Mesothelial cell of epicardium (in vitro differentiated cells): ENCODE measurements at regions not wholly inside any gene's neighbourhood (a gene's known extent, or its start where the extent isn't known, plus 50 kb on each side); places are given as distances from the start of the nearest gene placed in this dataset.

Experiments
- DNase-seq, 2 experiments: peaks; one replicate each; pipeline ENCODE4 v3.0.0; 2021; ENCODE audit warnings: low spot score in 2 of 2; ENCODE audit not compliant: unreplicated experiment in 2 of 2
- H3K27ac Mint-ChIP-seq: 2 replicates; pipeline ENCODE4 v1.8.0; 2021; ENCODE audit warnings: mixed read lengths
- H3K27me3 Mint-ChIP-seq: 2 replicates; pipeline ENCODE4 v1.8.0; 2021; ENCODE audit warnings: low read depth, mixed read lengths
- H3K36me3 Mint-ChIP-seq: 2 replicates; pipeline ENCODE4 v1.8.0; 2021; ENCODE audit warnings: mixed read lengths
- H3K4me1 Mint-ChIP-seq: 2 replicates; pipeline ENCODE4 v1.8.0; 2021; ENCODE audit warnings: mixed read lengths
- H3K4me3 Mint-ChIP-seq: 2 replicates; pipeline ENCODE4 v1.8.0; 2021; ENCODE audit warnings: mild to moderate bottlenecking, moderate library complexity, mixed read lengths
- H3K9me3 Mint-ChIP-seq: 2 replicates; pipeline ENCODE4 v1.8.0; 2021; ENCODE audit warnings: mixed read lengths
- TF ChIP-seq, protein P1 (sequence below): fragments of 200-600 bp; sonication (generic); IDR thresholded peaks from one replicate; pipeline ENCODE4 v1.5.0; 2021; ENCODE audit warnings: antibody characterized with exemption; ENCODE audit not compliant: unreplicated experiment

DNA sequence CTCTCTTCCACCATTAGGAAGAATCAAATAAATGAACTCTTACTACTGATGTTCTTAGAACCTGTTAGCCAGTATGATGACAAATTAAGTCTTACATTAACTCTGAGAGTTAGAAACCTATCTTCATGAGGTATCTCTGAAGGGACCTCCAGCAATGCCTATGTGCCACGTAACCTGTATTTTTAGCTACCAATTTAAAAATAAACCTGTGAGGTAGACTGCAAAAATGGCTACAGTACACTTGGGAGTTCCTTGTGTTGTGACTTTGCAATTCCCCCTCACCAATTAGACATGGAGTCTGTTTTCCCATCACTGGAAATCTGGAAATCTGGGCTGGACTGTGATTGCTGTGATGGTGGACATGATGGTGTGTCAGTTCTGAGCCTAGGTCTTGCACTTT is 143.7 kb upstream of the MPHOSPH6 start:
- Mint-ChIP-seq H3K27ac (no peak overlapping the region), H3K9me3 (peaks cover 3% of the 10 kb centered on the region), H3K36me3 (no peaks in the 10 kb centered on the region), H3K4me1 (no peaks in the 10 kb centered on the region), H3K4me3 (no peak overlapping the region), H3K27me3 (peaks cover 8% of the 10 kb centered on the region)
- TF ChIP-seq, protein P1, sequence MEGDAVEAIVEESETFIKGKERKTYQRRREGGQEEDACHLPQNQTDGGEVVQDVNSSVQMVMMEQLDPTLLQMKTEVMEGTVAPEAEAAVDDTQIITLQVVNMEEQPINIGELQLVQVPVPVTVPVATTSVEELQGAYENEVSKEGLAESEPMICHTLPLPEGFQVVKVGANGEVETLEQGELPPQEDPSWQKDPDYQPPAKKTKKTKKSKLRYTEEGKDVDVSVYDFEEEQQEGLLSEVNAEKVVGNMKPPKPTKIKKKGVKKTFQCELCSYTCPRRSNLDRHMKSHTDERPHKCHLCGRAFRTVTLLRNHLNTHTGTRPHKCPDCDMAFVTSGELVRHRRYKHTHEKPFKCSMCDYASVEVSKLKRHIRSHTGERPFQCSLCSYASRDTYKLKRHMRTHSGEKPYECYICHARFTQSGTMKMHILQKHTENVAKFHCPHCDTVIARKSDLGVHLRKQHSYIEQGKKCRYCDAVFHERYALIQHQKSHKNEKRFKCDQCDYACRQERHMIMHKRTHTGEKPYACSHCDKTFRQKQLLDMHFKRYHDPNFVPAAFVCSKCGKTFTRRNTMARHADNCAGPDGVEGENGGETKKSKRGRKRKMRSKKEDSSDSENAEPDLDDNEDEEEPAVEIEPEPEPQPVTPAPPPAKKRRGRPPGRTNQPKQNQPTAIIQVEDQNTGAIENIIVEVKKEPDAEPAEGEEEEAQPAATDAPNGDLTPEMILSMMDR = no peak
- DNase-seq = no peak

DNA sequence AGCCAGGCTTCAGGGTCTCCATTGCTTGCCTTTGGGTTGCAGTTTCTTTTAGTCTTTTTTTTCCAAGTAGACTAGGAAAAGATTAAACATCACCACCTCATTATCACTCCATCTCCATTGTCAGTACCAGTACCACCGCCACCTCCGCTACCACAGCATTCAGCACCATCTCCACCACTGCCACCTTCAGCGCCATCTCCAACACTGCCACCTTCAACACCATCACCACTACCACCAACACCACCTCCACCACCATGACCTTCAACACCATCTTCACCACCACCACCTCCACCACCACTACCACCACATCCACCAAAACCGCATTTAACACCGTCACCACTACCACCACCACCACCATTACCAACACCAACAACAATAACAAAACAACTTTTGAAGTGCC is 141.5 kb upstream of the MPHOSPH6 start:
- peaks cover 3% of the 10 kb centered on the region for H3K9me3 Mint-ChIP-seq
- H3K4me1 Mint-ChIP-seq = no peaks in the 10 kb centered on the region
- no peak overlapping the region for H3K27ac Mint-ChIP-seq
- TF ChIP-seq, protein P1 = no peak
- no peak for DNase-seq
- H3K4me3 Mint-ChIP-seq = no peak overlapping the region
- no peaks in the 10 kb centered on the region for H3K36me3 Mint-ChIP-seq
- H3K27me3 Mint-ChIP-seq = peaks cover 8% of the 10 kb centered on the region

DNA sequence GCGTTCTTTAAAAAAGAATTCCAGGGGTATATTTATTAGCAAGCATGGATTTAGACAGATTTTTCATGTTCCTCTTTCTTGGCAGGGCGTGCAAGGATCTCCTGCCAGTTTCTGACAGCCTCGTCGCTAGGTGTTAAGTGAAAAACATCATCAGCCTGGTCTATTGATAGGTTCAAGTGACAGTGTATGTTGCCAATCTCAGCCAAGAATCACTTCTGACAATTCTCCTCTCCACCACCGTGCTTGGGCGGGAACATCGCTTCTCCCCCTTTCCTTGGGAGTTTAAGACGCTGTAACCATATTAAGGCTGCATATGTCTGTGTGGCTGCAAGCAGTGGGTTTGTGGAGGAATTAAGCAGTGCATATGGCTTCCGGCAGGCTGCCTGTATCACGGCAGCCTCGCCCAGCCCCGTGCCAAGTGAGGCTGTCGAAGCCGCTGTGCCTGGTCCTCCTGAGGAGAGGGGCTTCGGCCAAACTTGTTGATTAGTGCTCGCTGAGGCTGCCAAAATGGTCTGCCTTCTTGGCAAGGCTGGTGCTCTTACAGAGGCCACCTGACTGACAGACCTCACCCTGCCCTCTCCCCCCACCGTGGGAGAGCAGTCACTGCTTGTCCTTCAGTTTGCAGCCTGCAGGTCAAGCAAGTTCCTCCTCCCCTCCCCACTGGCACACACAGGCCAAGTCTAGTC is 132.2 kb upstream of the MPHOSPH6 start:
- no peak for DNase-seq
- TF ChIP-seq, protein P1 = no peak
- H3K27ac Mint-ChIP-seq = no peak overlapping the region
- H3K27me3 Mint-ChIP-seq = peaks cover 29% of the 10 kb centered on the region
- H3K4me1 Mint-ChIP-seq = no peaks in the 10 kb centered on the region
- no peaks in the 10 kb centered on the region for H3K9me3 Mint-ChIP-seq
- H3K36me3 Mint-ChIP-seq = no peaks in the 10 kb centered on the region
- no peak overlapping the region for H3K4me3 Mint-ChIP-seq

DNA sequence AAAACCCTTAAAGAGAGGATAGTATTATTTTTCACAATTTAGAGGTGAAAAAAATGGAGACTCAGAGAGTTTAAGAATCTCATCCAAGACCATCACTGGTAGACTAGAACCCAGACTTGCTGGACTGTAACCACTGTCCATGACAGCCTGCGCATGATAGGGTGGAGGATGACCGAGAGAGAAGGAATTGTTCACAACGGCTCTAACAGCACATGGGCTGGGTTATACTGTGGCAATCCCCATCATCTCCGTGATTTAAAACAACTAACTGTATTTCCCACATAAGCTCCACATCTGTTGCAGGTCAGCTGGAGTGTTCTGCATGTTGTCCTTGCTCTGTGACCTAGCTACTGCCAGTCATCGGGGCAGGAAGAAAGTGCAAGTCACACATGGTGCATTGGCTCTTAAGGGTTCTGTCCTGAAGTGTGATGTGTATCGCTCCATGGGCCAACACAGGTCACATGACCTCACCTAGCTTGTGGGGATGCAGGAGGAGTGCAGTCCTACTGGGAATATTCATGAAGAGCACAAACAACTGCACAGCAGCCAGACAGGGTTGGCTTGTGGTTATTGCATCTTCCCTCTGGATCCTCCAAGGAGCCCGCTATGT is 131.2 kb upstream of the MPHOSPH6 start:
- H3K9me3 Mint-ChIP-seq = no peaks in the 10 kb centered on the region

DNA sequence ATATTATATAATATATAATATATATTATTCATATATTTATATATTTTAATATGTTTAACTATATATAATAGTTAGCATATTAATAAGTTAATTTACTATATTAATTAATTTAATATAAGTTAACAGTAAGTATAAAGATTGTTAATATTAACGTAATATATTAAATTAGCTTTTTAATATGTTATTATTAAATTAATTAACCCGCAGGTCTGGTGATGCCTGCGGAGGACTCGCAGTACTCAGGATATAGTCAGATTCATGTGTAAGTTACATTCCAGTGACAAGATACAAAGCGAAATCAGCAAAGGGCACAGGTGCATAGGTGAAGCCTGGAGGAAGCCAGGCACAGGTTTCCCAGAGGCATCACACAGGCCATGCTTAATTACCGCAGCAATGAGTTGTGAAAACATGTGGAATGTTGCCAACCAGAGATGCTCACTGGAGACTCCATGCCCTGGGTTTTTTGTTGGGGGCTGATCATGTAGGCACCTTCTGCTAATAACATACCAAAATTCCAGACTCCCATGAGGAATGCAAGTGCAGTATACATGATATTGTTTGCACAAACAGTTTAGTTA is 130.4 kb upstream of the MPHOSPH6 start:
- TF ChIP-seq, protein P1 = no peak
- H3K27ac Mint-ChIP-seq = no peak overlapping the region
- no peak for DNase-seq
- no peak overlapping the region for H3K4me3 Mint-ChIP-seq
- H3K27me3 Mint-ChIP-seq = peaks cover 32% of the 10 kb centered on the region
- no peaks in the 10 kb centered on the region for H3K36me3 Mint-ChIP-seq
- H3K4me1 Mint-ChIP-seq = no peaks in the 10 kb centered on the region
- no peaks in the 10 kb centered on the region for H3K9me3 Mint-ChIP-seq

More for the DNA sequence above, 131.2 kb upstream of the MPHOSPH6 start:
- Mint-ChIP-seq H3K27me3 (peaks cover 32% of the 10 kb centered on the region), H3K4me1 (no peaks in the 10 kb centered on the region), H3K27ac (no peak overlapping the region), H3K4me3 (no peak overlapping the region), H3K36me3 (no peaks in the 10 kb centered on the region)
- no peak for DNase-seq
- TF ChIP-seq, protein P1 = no peak
